ENCODE measurements at regions not wholly inside any gene's neighbourhood (a gene's known extent, or its start where the extent isn't known, plus 50 kb on each side); places are given as distances from the start of the nearest gene placed in this dataset.

GRCh38 chr6:109225946-109226345 lies 130.6 kb downstream of the CEP57L1 start:
- TF ChIP-seq CTCF (conservative IDR thresholded peaks at IDR 0.05) = no peak
- no peak for TF ChIP-seq EZH2 (IDR thresholded peaks at IDR 0.05; ENCODE audit: low read depth)

Measured in PC-9 (cell line).